GM18502 (cell line): ENCODE measurements at regions not wholly inside any gene's neighbourhood (a gene's known extent, or its start where the extent isn't known, plus 50 kb on each side); places are given as distances from the start of the nearest gene placed in this dataset.

Source experiments
- ATAC-seq: cut with Tn5 transposase; IDR thresholded peaks from one replicate; pipeline ENCODE4 v1.9.1; 2021; ENCODE audit warnings: mild to moderate bottlenecking; ENCODE audit not compliant: unreplicated experiment, poor library complexity

DNA sequence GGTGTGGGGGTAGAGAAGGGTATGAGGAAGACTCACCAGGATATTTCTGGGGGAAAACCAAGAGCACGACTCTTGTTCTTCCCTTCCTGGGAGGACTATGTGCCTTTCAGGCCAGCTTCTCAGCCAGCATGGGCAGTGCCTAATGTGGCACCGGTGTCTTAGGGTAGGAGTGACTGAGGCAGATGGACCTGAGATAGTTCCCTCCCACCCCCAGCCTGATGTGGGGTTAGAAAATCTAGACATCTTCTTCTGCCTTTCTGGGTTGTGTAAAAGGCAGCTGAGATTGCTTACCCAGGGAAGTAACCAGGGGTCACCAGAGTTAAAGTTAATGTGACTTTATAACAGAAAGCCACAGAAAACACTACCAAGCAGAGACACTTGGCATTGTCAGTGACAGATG is 127.3 kb downstream of the TMA16 start:
- ATAC-seq = no peak

DNA sequence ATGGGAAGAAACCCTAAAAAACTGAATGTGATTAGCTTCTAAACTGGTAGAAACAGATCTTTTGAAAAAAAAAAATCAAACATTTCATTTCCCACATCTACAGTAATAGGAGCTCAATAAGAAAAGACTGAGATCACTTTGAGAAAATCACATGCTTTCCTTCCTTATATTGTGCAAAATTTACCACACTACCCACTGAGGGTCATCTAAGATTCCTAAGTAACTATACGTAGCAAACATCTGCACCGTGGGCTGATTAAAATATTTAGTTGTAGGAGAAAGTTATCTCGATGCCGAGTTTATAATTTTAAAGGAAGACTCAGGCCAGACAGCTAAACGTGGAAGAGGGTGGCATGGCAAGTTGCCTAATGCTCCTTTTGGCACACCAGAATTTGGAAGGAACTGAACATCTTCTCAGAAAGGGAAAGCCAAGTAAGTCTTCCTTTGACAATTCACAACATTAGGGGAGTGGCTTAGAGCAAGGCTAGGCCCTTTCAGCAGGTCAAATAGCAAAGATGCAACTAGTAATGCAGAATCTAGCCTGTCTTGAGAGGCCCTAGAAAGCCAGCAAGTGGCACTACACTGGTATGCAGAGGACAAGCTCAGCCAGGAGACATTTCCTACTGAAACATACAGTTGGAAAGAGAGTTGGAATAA is 128.0 kb downstream of the TMA16 start:
- ATAC-seq = no peak

DNA sequence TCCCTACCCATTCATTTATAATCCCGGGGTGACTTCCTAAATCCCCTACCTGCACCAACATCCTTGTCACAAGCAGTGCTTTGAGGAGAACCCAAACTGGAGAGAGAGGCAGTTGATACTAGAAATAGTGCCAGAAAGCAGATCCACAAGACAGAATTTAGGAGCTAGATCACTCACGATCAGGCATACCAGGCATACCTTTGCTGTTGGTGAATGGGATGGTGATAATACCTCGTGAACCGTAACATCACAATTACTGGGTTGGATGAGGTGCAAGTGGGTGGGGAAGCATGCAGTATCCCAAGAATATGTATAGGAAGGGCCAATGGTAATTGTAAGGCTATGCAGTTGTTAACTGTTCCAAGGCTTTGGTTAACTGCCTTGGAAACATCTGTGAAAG is 129.3 kb downstream of the TMA16 start:
- no peak for ATAC-seq

DNA sequence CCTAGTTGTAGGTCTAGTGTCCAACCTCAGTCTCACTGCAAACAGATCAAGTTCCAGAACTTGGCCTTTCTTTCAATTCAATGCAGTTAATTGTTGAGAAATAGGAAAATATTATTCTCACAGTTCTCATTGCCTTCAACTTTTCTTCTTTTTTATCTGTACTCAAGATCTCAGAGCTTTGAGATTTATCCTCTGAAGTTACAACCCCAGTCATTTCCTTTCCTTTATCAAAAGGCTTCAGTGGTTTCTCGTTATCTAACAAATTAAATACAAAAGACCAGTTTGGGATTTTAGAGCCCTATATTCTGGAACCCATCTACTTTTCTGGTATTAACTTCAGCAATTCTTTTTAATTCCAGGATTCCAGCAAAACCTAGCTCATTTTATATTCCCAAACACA is 130.2 kb downstream of the TMA16 start:
- ATAC-seq = no peak

DNA sequence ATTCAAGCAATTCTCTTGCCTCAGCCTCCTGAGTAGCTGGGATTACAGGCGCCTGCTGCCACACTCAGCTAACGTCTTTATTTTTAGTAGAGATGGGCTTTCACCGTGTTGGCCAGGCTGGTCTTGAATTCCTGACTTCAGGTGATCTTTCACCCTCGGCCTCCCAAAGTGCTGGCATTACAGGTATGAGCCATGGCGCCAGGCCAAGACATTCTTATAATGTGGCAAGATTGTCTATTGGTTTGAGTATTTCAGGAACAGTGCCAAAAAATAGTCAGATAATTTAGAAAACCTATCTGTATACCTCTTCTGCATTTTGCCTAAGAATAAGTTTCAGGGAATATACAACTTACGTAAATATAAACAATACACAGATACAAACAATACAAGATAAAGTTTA is 136.8 kb downstream of the TMA16 start:
- no peak for ATAC-seq

DNA sequence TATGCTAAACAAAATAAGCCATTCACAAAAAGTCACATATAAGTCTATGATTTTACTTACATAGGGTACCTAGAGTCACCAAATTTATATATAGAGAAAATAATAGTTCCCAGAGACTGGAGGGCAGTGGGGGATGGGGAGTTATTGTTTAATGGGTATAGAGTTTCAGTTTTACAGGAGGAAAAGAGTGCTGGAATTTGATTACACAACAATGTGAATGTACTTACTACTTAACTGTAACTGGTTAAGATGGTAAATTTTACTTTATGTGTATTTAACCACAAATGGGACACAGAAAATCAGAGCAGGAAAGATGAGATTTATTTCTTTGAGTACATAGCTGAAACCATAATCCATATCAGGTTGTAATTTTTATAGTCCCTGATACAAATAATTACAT is 144.4 kb downstream of the TMA16 start:
- ATAC-seq = no peak

DNA sequence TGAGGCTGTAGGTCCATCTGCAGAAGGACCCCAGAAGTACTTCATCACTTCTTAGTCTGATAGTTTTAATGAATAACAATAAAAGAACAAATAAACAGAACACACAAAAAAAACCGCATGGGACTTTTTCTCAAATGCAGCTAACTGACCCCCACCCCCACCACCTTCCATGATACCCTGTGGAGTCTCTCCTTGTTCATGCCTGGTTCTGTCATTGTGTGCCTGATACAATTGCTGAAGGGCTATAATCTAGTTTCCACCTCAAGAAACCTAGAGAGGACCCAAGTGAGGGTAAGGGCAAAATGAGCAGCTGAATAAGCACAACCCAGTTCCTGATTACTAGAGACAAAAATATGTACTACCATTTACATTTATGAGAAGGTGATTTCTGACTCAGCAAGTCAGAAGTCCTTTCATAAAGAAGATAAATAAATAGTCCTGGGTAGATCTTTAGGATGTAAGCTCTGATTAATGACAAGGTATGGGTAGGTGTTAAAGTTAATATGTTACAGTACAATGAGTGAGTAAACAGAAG is 155.1 kb downstream of the TMA16 start:
- ATAC-seq = no peak

DNA sequence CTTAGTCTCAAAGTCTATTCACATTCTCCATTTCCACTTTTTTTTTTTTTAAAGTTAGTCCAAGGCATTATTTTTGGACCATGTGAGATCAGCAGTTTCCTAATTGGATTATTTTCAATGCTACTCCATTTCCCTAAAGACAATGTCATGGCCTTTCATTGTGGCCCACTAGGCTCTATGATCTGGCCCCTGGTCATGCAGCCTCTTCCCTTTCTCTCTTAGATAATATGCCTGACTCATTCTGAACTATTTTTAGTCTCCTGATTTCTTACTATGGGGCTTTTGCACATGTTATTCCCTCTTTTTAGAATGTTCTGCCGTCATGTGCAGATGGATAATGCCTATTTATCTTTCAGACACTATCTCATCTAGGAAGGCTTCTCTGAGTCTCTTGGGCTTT is 157.3 kb downstream of the TMA16 start:
- no peak for ATAC-seq

DNA sequence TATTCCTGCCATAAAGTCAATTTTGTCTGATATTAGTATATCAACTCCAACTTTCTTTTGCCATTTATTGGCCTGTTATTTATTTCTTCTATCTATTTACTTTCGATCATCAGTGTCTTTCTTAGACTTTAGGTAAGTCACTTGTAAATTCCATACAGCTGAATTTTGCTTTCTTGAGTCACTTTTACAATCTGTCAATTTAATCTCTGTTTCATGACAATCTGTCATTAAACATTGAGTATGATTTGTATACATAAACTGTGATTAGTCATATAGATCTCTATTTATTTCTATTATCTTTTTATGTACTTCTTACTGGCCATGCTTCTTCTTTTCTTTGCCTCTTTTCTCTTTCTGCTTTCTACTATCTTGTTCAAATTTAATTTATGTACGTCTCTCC is 160.1 kb downstream of the TMA16 start:
- no peak for ATAC-seq

DNA sequence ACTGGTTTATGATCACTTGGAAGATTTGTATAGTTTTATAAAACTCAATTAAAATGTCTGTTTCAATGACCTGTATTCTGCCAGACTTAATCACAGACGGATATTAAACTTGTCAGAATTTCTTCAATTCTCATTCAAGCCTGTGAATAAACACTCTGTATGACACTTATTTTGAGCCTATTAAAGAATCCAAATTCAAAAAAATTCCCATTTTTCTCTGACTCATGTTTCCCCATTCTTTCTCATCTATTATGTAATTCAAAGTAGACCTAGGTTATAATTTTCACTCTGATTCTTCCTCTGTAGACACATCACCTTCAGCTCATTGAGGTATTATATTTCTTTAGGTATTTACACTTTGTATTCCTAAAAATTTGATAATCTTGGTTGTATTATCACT is 166.1 kb downstream of the TMA16 start:
- no peak for ATAC-seq

DNA sequence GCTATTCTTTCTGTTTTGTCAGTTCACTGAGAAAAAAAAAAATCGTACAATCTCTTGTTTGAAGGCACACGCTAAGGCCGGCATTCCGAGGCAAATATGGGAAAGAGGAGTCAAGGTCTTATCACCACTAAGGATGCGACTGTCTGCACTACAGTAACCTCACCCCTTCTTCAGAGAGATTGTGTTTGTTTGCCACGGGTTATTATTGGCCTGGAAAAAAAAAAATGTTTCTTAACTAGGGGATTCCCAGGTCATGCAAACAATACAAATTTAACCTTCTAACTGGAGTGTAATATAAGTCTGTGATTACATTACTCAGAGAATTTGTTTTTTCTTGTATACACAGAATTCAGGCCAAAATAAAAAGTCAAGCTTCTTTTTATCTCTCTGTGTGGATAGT is 168.3 kb downstream of the TMA16 start:
- peak; percentile 34 for ATAC-seq

DNA sequence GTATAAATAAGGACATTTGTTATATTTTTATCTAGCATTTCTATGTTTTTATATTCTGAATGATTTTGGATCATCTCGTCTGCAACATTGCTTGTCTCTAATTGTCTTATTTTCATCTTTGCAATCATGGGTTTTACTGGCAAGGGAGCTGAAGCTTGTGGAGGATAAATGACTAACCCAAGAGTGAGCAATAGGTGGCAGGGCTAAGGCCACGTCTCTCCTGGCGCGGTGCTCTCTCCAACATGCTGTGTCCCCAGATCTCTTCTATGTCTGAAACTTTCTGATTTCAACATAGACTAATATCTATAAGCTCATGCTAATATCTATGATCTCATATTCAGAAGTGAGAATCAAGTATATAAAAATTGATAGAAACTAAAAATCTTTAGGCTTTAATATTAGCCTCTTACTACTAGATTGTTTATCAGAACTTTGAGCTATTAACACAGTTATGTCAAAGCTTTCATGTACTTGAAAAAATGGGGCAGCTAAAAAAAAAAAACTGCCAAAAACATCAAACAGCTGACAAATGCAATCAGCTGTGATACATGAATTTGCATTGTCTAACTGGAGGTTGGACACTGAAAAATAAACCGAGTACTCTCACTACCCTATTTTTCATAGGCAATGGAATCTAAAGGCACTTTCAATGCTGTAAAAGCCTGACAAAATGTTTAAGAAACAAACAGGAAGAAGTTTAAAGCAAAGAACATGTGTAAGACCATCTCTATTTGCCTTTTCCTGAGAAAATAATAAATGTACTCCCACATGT is 169.2 kb downstream of the TMA16 start:
- ATAC-seq = peak; percentile 81

DNA sequence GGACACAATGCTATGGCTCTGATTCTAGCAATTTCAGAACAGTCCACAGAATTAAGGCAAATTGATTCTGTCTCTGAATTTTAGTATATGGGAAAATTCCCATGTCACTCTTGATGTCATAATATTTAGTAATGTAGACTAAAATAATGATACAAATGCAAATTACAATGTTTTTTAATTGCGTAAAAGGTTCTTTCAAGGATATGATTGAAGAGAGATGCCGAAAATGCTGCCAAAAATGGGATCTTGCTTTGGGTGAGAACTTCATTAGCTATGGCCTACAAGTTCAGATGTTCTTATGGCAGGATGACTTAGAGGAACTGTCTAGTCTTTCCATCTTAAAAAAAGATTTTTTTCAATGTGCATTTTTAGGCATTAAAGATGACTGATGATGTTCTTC is 170.6 kb downstream of the TMA16 start:
- ATAC-seq = no peak

DNA sequence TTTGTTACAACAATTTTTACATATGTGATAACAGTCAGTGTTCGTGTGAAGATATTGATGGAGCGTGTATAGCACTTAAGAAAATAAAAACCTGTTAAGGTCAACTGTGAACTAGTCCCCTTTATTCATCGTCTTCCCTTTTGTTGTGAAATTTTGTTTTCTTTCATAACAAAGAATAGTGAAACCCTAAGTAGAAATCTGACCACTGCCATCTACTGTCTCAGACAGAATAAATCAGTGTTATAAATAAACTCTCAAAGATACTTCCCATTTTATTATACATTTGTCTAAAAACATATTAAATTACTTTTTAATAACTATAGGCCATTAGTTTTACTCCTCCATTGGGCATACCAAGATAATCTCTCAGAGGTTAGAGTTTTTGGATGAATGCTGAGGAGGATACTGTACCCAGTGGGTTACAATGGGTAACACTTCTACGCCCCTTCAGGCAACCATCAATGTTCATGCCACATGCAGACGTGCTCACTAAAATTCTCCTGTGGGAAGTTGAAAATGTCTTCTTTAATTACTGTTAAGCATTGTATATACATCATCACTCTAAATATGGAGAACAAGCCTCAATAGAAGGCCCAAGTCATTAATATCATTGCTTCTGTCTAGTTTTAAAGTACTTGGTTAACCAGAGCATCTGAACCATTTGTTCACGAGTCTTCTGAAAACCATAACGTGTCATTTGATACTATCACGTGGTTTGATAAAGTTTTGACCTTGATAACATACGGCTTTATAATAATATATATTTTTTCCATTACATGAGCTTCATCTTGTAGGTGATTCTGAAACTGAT is 171.2 kb downstream of the TMA16 start:
- ATAC-seq = peak; percentile 40

DNA sequence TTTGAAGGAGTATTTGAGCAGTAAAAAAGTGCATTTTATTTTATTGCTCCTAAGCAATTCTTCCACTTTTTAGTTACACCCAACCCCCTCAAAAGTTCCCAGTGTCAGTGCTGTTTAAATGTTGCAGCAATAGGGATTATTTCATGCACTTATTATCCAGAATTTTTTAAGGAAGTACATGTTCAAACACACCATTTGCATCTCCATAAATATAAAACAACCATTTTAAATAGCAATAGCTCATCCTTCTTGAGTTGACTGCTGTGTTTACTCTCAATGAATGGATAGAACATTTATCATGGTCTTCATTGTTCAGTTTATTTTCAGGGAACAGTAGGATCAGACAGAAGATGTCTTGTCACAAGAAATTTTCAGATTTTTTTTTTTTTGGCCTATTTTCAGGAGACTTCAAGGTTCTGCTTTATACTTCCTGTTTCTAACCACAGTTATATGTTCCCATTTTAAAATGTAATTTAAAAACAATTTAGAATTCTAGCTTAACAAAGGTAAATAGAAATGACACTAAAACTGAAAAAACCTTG is 171.9 kb downstream of the TMA16 start:
- no peak for ATAC-seq

DNA sequence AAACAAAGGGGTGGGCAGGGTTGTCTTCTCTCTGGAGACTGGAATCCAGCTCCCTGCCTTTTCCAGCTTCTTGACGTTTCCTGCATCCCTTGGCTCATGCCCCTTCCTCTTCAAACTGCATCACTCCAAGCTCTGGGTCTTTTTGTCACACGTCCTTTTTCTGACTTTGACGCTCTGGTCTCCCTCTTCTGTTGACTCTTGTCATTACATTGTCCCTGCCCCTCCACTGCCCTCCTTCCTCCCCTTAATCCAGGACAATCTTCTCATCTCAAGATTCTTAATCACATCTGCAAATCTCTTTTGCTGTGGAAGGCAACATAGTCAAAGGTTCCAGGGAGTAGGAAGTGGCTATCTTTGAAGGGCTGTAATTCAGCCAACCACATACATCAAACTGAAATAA is 178.3 kb downstream of the TMA16 start:
- no peak for ATAC-seq

DNA sequence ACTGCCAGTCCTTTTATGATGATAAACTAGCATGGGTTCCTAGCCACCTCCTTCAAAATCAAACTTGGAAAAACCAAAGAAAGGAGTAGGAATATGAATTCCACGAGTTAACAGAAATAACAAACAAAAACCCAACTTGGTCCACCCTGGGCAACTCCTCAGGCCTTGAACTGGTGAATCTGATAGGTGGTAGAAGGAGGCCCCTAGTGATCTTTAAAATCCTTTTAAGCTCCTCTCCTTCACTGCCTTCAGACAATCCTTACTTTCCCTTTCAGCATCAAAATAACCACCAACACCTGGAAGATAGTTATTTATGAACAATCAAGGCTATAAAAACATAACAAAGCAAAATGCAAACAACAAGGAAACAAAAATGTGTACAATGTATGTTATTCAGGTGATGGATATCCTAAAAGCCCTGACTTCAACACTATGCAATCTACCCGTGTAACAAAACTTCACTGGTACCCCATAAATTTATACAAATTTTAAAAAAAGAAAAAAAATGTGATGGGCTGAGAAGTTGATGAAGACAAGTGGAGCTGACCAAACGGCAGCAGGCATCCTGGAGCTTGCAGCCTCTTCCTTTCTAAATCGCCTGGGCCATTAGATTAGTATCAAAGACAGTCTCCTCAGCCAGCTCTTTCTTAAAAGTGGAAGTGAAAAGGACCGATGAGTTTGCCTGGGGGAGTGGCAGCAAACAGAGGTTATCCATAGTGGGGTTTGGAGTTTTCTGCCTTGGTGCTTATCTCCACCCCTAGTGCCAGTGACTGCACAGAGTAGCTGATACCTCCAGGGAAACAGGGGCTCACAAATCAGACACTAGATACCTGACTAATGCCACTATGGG is 179.6 kb downstream of the TMA16 start:
- ATAC-seq = peak; percentile 73

DNA sequence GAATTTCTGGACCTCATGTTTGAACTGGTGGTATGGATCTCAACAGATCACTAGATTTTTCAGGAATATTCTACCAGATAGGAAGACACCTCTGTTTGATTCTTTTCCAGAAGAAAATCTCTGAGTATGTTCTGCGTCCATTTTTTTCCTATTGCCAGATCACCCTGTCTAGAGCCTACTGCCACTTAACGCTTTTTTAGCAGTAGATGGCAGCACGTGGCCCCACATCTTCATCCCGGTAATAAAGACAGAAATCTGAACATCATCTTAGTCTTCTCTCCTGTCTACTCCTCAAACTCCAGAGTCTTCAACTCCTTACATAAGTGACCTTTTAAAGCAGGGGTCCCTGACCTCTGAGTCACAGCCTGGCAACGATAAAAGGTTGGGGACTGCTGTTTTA is 184.7 kb downstream of the TMA16 start:
- peak; percentile 42 for ATAC-seq

DNA sequence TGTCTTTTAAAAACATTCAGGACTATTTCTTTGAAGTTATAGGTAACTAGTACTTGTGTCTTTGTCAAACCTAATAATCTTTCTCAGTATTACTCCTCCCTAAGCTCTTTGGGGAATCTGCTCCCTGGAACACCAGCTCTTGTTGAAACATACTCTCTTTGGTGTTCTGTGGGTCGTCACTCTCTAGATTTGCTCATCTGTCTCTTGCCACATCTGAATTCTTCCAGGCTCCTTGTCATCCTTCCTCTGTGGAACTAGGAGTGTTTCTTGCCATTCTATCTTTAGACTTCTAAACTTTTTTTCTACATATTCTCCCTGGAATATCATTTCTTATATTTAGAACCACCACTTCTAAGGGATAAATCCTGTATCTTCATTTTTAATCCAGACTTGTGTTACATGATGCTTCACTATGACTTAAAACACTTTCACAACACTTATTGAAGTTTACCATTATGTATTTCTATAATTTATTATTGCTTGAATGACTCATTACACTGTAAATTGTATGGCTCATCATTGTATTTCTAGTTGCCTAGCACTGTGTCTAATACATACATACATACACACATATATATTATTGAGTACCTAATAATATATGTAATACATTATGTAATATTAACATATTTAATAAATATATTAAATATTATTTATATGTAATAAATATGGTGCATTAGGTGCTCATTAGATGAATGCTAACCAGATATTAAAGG is 186.1 kb downstream of the TMA16 start:
- ATAC-seq = no peak
